Activated CD4-positive, alpha-beta T cell treated with anti-CD3 and anti-CD28 coated beads for 48 hours (primary cell): ENCODE measurements at regions not wholly inside any gene's neighbourhood (a gene's known extent, or its start where the extent isn't known, plus 50 kb on each side); places are given as distances from the start of the nearest gene placed in this dataset.
"Not testable (repeated sequence)": the region's sequence is repeated elsewhere in the genome, so short reads cannot be mapped to it uniquely, and the experiment has no call there.

Experiments
- DNase-seq: peaks from one replicate; pipeline ENCODE4 v3.0.0-alpha.2; 2020

DNA sequence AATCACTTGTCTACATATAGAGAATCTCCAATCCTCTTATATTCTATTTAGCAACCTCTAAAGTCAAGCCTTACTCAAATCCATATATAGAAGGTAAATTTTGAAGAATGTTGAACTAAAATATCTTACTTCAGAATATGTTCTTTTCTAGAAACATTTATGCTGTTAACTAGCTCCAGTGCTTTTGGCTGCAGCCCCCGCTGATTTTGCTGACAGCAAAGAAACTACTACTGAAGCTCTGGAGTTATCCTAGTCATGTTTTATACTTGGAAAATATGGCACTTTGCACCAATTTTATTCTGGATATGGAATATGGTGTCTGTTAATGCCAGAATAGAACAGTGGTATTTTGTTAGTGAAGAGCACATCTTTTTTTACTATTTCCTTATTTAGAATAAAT, 212.4 kb upstream of the FSIP2 start:
- no peak for DNase-seq

- DNase-seq: no peak
Measured at GRCh38 chr2:185531721-185532120, 206.9 kb upstream of the FSIP2 start.

DNA sequence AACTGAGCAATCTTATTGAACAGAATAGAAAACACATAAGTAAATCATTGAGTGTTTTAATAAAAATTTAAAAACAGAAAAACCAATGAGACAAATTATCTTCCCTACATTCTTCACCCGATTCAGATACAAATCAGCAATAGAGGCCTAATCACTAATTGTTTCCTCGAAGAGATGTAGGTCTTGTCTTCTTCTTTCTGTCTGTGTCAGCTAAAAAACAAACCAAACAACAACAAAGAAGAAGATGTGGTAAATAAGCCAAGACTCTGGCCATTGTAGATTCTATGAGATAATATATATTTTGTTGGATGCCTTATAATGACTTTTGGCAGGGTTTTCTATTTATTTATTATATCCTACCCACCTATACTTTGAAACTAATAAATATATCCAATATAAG, 200.9 kb upstream of the FSIP2 start:
- no peak for DNase-seq

- DNase-seq: no peak
Measured at GRCh38 chr2:185567196-185567595, 171.4 kb upstream of the FSIP2 start.

DNA sequence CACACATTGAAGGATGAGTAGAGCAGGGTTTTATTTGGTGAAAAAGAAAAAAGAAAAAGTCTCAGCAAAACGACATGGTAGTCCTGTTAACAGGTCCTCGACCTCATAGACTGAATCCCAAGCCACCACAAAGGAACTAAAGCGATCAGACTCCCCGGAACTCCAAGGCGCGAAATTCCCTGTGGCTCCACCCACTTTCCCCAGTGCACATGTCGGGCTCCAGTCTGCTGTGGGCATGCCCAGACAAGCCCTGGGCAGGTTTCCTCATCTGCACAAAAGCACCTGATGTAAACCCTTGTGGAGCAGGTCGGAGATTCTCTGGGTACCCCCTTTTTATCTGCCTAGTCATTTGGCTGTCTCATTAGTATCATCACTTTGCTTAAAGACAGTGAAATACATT, 170.7 kb upstream of the FSIP2 start:
- no peak for DNase-seq

- no peak for DNase-seq
Measured at GRCh38 chr2:185578322-185578721, 160.3 kb upstream of the FSIP2 start.

GRCh38 chr2:185583058-185583816, 155.4 kb upstream of the FSIP2 start:
- no peak for DNase-seq

DNA sequence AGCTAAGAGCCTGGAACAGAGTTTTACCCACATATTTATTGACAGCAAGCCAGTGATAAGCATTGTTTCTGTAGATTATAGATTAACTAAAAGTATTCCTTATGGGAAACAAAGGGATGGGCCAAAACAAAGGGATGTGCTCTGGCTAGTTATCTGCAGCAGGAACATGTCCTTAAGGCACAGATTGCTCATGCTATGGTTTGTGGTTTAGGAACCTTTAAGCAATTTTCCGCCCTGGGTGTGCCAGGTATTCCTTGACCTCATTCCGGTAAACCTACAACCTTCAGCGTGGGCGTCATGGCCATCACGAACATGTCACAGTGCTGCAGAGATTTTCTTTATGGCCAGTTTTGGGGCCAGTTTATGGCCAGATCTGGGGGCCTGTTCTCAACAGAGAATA, 153.4 kb upstream of the FSIP2 start:
- not testable (repeated sequence) for DNase-seq

- DNase-seq: not testable (repeated sequence)
Measured at GRCh38 chr2:185591276-185591675, 147.3 kb upstream of the FSIP2 start.

DNA sequence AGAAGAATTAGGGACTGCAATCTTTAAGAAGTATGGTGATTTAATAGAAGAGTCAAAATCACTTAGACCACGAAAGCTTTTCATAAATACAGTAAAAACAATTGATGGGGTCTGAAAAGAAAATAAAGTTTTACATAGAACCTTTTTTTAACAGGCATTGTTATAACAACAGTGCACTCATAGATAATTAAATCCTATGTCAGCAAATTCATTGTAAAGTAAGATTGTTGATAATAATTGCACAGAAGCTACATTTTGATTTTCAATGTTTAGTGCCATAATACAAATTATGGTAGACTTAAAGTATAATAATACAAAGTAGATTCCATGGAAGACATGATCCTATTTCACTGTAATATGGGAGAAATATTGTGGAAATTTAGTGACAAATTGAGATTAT, 130.7 kb upstream of the FSIP2 start:
- no peak for DNase-seq

- DNase-seq: no peak
Measured at GRCh38 chr2:185608799-185609198, 129.8 kb upstream of the FSIP2 start.

DNA sequence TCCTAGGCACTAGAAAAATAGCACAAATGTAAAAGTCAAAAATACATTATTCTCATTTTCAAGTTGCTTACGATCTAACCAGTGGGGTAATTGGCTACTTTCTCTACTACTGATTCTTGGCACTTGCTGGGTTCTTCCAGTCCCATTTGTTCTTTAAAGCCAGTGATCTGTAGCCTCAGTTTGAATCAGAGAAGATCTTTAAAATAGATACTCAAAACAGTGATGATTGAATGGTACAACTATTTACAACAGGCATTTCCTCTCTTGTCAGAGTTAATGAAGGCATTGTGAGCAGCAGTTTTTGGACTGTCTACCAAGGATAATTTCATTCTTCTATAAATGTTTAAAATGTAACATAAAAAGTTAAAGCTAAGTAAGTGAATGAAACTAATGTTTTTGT, 128.3 kb upstream of the FSIP2 start:
- DNase-seq: no peak

- no peak for DNase-seq
Measured at GRCh38 chr2:185618625-185619024, 120.0 kb upstream of the FSIP2 start.

GRCh38 chr2:185625604-185626003, 113.0 kb upstream of the FSIP2 start:
- no peak for DNase-seq

GRCh38 chr2:185628985-185629384, 109.6 kb upstream of the FSIP2 start:
- DNase-seq: peak; percentile 31

GRCh38 chr2:185633621-185634020, 105.0 kb upstream of the FSIP2 start:
- DNase-seq: no peak

DNA sequence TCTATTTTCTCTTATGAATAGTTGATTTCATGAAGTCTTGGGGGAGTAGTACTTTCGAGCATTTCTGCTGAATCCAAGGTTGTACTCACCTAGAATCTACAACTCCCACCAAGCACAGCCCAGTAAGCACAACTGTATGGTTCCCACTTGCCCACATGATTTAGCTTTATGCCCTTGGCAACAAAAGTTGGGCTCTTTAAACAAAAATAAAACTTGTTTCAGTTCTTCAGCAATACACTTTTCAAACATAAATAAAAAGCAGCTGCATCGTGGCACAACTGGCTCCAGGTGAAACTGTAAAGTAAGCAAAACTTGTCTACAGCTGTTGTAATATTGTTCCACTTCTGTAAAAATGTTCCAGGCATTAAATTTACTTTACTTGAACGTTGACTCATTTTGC, 99.8 kb upstream of the FSIP2 start:
- no peak for DNase-seq

- no peak for DNase-seq
Measured at GRCh38 chr2:185640588-185640987, 98.0 kb upstream of the FSIP2 start.

DNA sequence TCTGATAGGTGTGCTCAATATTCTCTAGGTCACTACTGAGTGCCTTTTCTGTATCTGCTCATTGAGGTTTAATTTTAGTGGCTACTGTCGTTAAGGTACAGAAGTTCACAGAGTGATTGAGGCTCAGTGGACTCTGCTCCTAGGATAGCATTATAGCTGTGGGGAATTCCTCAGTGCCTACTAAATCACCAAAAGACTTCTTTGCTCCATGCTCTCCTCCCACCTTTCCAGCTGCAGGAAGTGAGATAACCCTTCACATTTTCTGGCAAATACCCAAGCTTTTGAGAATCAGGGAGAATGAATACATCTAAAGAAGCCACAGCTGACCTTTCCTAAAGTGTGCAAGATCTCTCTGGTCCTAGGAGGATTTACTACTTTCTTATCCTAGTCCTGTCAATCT, 95.2 kb upstream of the FSIP2 start:
- no peak for DNase-seq

GRCh38 chr2:185644828-185645227, 93.8 kb upstream of the FSIP2 start:
- no peak for DNase-seq

- DNase-seq: no peak
Measured at GRCh38 chr2:185645529-185645928, 93.1 kb upstream of the FSIP2 start.

DNA sequence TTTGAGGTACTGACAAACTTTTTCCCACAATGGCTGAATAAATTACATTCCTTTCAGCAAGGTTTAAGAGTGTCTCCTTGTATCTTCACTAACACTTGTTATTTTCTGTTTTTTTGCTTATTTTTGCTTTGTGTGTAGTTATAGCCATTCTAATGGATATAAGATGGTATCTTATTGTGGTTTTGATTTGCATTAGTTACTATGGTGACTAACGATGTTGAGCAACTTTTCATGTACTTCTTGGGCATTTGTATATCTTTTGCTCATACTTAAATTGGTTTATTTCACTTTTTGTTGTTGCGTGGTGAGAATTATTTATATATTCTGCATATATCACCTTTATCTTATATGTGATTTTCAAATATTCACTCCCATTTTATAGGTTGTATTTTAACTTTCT, 79.9 kb upstream of the FSIP2 start:
- no peak for DNase-seq

- DNase-seq: no peak
Measured at GRCh38 chr2:185663811-185664210, 74.8 kb upstream of the FSIP2 start.

GRCh38 chr2:185664384-185664783, 74.2 kb upstream of the FSIP2 start:
- no peak for DNase-seq

DNA sequence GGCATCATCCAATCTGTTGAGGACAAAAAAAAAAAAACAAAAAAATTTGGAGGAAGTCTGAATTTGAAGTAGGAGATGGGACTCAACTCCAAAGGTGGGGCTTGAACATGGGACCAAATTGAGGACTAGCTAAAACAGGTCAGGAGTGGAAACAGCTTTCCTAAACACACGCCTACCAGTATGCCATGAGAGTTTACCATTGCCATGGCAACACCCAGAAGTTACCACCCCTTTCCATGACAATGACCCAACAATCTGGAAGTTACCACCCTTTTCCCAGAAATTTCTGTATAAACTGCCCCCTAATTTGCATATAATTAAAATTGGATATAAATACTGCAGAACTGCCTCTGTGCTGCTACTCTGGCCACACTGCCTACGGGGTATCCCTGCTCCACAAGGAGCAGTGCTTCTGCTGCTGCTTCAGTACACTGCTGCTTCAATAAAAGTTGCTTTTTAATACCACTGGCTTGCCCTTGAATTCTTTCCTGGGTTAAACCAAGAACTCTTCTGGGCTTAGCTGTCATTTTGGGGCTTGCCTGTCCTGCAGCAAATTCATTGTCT, 73.3 kb upstream of the FSIP2 start:
- no peak for DNase-seq
